ENCODE measurements at regions not wholly inside any gene's neighbourhood (a gene's known extent, or its start where the extent isn't known, plus 50 kb on each side); places are given as distances from the start of the nearest gene placed in this dataset.

DNA sequence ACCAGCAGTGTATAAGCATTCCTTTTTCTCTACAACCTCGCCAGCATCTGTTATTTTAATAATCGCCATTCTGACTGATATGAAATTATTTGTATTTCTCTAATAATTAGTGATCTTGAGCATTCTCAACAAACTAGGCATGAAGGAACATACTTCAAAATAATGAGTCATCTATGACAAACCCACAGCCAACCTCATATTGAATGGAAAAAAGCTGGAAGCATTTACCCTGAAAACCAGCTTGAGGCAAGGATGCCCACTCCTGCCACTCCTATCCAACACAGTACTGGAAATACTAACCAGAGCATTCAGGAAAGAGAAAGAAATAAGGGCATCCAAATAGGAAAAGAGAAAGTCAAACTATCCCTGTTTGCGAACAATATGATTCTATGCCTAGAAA lies 390.6 kb upstream of the ID4 start:
- TF ChIP-seq, protein P1, sequence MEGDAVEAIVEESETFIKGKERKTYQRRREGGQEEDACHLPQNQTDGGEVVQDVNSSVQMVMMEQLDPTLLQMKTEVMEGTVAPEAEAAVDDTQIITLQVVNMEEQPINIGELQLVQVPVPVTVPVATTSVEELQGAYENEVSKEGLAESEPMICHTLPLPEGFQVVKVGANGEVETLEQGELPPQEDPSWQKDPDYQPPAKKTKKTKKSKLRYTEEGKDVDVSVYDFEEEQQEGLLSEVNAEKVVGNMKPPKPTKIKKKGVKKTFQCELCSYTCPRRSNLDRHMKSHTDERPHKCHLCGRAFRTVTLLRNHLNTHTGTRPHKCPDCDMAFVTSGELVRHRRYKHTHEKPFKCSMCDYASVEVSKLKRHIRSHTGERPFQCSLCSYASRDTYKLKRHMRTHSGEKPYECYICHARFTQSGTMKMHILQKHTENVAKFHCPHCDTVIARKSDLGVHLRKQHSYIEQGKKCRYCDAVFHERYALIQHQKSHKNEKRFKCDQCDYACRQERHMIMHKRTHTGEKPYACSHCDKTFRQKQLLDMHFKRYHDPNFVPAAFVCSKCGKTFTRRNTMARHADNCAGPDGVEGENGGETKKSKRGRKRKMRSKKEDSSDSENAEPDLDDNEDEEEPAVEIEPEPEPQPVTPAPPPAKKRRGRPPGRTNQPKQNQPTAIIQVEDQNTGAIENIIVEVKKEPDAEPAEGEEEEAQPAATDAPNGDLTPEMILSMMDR (IDR thresholded peaks at IDR 0.05) = no peak
- no peak for TF ChIP-seq POLR2A (IDR thresholded peaks at IDR 0.05)

Data from lower leg skin (tissue), 3 donors.